Muscle of back (tissue), 3 donors: ENCODE measurements at regions not wholly inside any gene's neighbourhood (a gene's known extent, or its start where the extent isn't known, plus 50 kb on each side); places are given as distances from the start of the nearest gene placed in this dataset.

Experiments used
- DNase-seq, 3 donors: peaks; one replicate each; pipeline versions ENCODE4 v3.0.0 to v3.0.0-alpha.2; 2013

GRCh38 chr6:159443417-159443920, 249.6 kb downstream of the SOD2 start:
- DNase-seq, result peak in 1 of 3 donors; percentile 51

- no peak for DNase-seq
These were observed 251.4 kb downstream of the SOD2 start for GRCh38 chr6:159441704-159441981.

- peak in 2 of 3 donors; percentile 65 to 83 for DNase-seq
These were observed 251.9 kb downstream of the SOD2 start for GRCh38 chr6:159440911-159441703.

GRCh38 chr6:159440349-159440748, 252.7 kb downstream of the SOD2 start:
- DNase-seq, result peak in 2 of 3 donors; percentile 58 to 83

GRCh38 chr6:159439651-159440050, 253.4 kb downstream of the SOD2 start:
- peak in 2 of 3 donors; percentile 55 to 71 for DNase-seq

- DNase-seq, result no peak
These were observed 254.9 kb downstream of the SOD2 start for GRCh38 chr6:159438106-159438505.

- no peak for DNase-seq
These were observed 256.5 kb downstream of the SOD2 start for GRCh38 chr6:159436581-159436980.

GRCh38 chr6:159435701-159436100, 257.3 kb downstream of the SOD2 start:
- no peak for DNase-seq

- no peak for DNase-seq
These were observed 258.6 kb downstream of the SOD2 start for GRCh38 chr6:159434410-159434809.

GRCh38 chr6:159433550-159433949, 259.5 kb downstream of the SOD2 start:
- DNase-seq, result no peak

- DNase-seq, result no peak
These were observed 261.3 kb downstream of the SOD2 start for GRCh38 chr6:159431750-159432149.

GRCh38 chr6:159430323-159430722, 261.1 kb downstream of the FNDC1 start:
- DNase-seq, result peak in 2 of 3 donors; percentile 54 to 68

- DNase-seq, result no peak
These were observed 260.2 kb downstream of the FNDC1 start for GRCh38 chr6:159429433-159429832.

GRCh38 chr6:159427771-159428170, 258.6 kb downstream of the FNDC1 start:
- DNase-seq, result peak in 2 of 3 donors; percentile 68 to 76

- DNase-seq, result no peak
These were observed 258.1 kb downstream of the FNDC1 start for GRCh38 chr6:159427335-159427734.

- no peak for DNase-seq
These were observed 256.2 kb downstream of the FNDC1 start for GRCh38 chr6:159425421-159425820.

GRCh38 chr6:159422041-159422984, 253.1 kb downstream of the FNDC1 start:
- DNase-seq, result peak in 1 of 3 donors; percentile 15

- peak in 1 of 3 donors; percentile 19 for DNase-seq
These were observed 252.4 kb downstream of the FNDC1 start for GRCh38 chr6:159421586-159421985.

GRCh38 chr6:159418997-159419396, 249.8 kb downstream of the FNDC1 start:
- no peak for DNase-seq

- DNase-seq, result peak in 1 of 3 donors; percentile 27
These were observed 247.8 kb downstream of the FNDC1 start for GRCh38 chr6:159416891-159417560.

- DNase-seq, result no peak
These were observed 246.3 kb downstream of the FNDC1 start for GRCh38 chr6:159415540-159415939.

- no peak for DNase-seq
These were observed 245.5 kb downstream of the FNDC1 start for GRCh38 chr6:159414711-159415110.
